Transverse colon (tissue), 4 donors: ENCODE measurements at regions not wholly inside any gene's neighbourhood (a gene's known extent, or its start where the extent isn't known, plus 50 kb on each side); places are given as distances from the start of the nearest gene placed in this dataset.

Experiments
- DNase-seq: peaks from one replicate; pipeline ENCODE4 v3.0.0-alpha.2; 2019
- H3K27ac ChIP-seq, 4 donors: fragments of 200-600 bp; sonication (generic); 2 replicates each; pipeline ENCODE4 v1.5.1; 2016 to 2018; ENCODE audit warnings: inconsistent platforms in 4 of 4
- H3K27me3 ChIP-seq: fragments of 200-600 bp; sonication (generic); 2 replicates; pipeline ENCODE4 v1.5.1; 2017; ENCODE audit warnings: inconsistent platforms
- H3K36me3 ChIP-seq, 4 donors: fragments of 200-600 bp; sonication (generic); 2 replicates each; pipeline ENCODE4 v1.5.1; 2017 to 2019; ENCODE audit warnings: inconsistent platforms in 4 of 4
- H3K4me1 ChIP-seq, 4 donors: fragments of 200-600 bp; sonication (generic); 2 replicates each; pipeline ENCODE4 v1.5.1; 2017 to 2020; ENCODE audit warnings: inconsistent platforms in 4 of 4
- H3K4me3 ChIP-seq, 4 donors: fragments of 200-600 bp; sonication (generic); 1 replicate in 1 of 4; 2 replicates in 3 of 4; pipeline versions ENCODE4 v1.5.1 to v1.6.1; 2017 to 2019; ENCODE audit warnings: inconsistent platforms in 4 of 4
- H3K9me3 ChIP-seq, 2 donors: fragments of 200-600 bp; sonication (generic); 2 replicates each; pipeline ENCODE4 v1.5.1; 2017 to 2019; ENCODE audit warnings: inconsistent platforms in 2 of 2
- EP300 ChIP-seq: sonication (generic); formaldehyde crosslinking; IDR thresholded peaks from one replicate; pipeline ENCODE4 v1.6.1; 2017; ENCODE audit warnings: antibody characterized with exemption, low read depth
- POLR2A ChIP-seq: fragments of 450-650 bp; IDR thresholded peaks from one replicate; pipeline ENCODE4 v1.6.1; 2016; ENCODE audit warnings: antibody characterized with exemption, mild to moderate bottlenecking, moderate library complexity
- POLR2AphosphoS5 ChIP-seq, 3 donors: sonication (generic); formaldehyde crosslinking; IDR thresholded peaks; one replicate each; pipeline ENCODE4 v1.6.1; 2016; ENCODE audit warnings: antibody characterized with exemption in 3 of 3
- whole genome bisulfite sequencing, 2 donors: methylation state at CpG; one replicate each; pipeline ENCODE4 v1.1.5; 2018; ENCODE audit warnings: low coverage in 1 of 2; 5-methylcytosine and 5-hydroxymethylcytosine counted together
- in situ Hi-C, 4 donors: fragments of 200-750 bp; cut with MboI; loops; one replicate each; pipeline versions ENCODE4 v1.15.0 to v1.15.1; 2017; ENCODE audit warnings: low sequenced_read_pairs in 3 of 4, low pct_ligation_motif_present in 1 of 4, low pct_unique_long_range_greater_than_20kb in 1 of 4
- intact Hi-C: fragments of 100-400 bp; cut with DNase I; formaldehyde crosslinking; loops from one replicate; pipeline ENCODE4 v1.15.1; 2023; ENCODE audit warnings: low total_unique reads
- TF ChIP-seq, protein P1 (sequence below), 5 experiments: fragments of 200-600 bp in 3 of 5; fragments of 450-650 bp in 2 of 5; sonication (generic) in 3 of 5; IDR thresholded peaks; 1 replicate in 2 of 5; 2 replicates in 3 of 5; pipeline ENCODE4 v1.5.1; 2016 to 2017; ENCODE audit warnings: antibody characterized with exemption in 5 of 5, inconsistent platforms in 3 of 5, mild to moderate bottlenecking in 2 of 5, moderate library complexity in 1 of 5

DNA sequence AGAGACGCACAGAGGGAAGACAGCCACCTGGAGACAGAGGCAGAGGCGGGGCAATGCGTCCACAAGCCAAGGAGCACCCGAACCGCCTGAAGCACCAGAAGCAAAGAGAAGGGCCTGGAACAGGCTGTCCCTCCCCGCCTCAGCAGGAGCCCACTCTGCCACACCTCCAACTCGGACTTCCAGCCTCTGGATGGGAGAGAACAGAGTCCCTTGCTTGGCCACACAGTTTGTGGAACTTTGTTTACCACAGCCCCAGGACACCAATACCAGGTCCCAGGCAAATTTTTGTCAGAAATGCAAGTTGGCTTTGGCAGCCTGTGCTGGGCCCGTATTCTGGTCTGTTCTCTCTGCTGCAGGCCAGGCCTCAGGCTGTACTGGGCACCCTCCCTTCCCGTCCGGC, 87.5 kb upstream of the RPS6KA2 start:
- intact Hi-C loops (no loop called here), in situ Hi-C loops (no loop called here)
- Histone ChIP-seq H3K27ac (peak overlapping the region in 1 of 4 donors; percentile 37), H3K36me3 (no peaks in the 10 kb centered on the region), H3K4me3 (no peak overlapping the region), H3K9me3 (no peaks in the 10 kb centered on the region), H3K4me1 (no peaks in the 10 kb centered on the region), H3K27me3 (no peaks in the 10 kb centered on the region)
- 96% methylated on average over 10 of the region's 10 CpGs; no CpG with 5 or more reads in 1 of the 2 donors for WGBS, 2 donors
- TF ChIP-seq EP300 (no peak), POLR2AphosphoS5 (IDR thresholded peaks at IDR 0.05) (no peak), POLR2A (no peak)
- TF ChIP-seq, protein P1, sequence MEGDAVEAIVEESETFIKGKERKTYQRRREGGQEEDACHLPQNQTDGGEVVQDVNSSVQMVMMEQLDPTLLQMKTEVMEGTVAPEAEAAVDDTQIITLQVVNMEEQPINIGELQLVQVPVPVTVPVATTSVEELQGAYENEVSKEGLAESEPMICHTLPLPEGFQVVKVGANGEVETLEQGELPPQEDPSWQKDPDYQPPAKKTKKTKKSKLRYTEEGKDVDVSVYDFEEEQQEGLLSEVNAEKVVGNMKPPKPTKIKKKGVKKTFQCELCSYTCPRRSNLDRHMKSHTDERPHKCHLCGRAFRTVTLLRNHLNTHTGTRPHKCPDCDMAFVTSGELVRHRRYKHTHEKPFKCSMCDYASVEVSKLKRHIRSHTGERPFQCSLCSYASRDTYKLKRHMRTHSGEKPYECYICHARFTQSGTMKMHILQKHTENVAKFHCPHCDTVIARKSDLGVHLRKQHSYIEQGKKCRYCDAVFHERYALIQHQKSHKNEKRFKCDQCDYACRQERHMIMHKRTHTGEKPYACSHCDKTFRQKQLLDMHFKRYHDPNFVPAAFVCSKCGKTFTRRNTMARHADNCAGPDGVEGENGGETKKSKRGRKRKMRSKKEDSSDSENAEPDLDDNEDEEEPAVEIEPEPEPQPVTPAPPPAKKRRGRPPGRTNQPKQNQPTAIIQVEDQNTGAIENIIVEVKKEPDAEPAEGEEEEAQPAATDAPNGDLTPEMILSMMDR (IDR thresholded peaks at IDR 0.05), result no peak
- no peak for DNase-seq

DNA sequence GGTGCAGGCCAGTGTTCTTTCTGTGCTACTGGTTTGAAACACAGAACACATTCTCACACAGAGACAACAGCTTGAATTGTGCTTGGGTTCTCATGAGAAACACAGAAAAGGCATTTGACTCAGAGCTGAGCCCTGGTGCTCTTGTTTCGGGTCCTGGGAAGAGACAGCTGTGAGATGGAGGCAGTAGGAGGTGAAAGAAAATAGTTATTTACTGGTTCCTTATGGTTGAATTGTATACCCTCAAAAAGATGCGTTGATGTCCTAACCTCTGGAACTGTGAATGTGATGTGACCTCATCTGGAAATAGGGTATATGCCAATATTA, 87.1 kb upstream of the RPS6KA2 start:
- H3K4me1 ChIP-seq, result no peaks in the 10 kb centered on the region
- WGBS, 2 donors, result 81 to 90% methylated on average over 2 of the region's 2 CpGs
- TF ChIP-seq POLR2A (no peak), EP300 (no peak), POLR2AphosphoS5 (IDR thresholded peaks at IDR 0.05) (no peak)
- TF ChIP-seq, protein P1 (IDR thresholded peaks at IDR 0.05), result no peak
- DNase-seq, result no peak
- H3K36me3 ChIP-seq, result no peaks in the 10 kb centered on the region
- no peak overlapping the region for H3K4me3 ChIP-seq
- intact Hi-C loops, result no loop called here
- no peaks in the 10 kb centered on the region for H3K9me3 ChIP-seq
- in situ Hi-C loops, result no loop called here
- H3K27ac ChIP-seq, result peak overlapping the region in 1 of 4 donors; percentile 37
- H3K27me3 ChIP-seq, result no peaks in the 10 kb centered on the region

DNA sequence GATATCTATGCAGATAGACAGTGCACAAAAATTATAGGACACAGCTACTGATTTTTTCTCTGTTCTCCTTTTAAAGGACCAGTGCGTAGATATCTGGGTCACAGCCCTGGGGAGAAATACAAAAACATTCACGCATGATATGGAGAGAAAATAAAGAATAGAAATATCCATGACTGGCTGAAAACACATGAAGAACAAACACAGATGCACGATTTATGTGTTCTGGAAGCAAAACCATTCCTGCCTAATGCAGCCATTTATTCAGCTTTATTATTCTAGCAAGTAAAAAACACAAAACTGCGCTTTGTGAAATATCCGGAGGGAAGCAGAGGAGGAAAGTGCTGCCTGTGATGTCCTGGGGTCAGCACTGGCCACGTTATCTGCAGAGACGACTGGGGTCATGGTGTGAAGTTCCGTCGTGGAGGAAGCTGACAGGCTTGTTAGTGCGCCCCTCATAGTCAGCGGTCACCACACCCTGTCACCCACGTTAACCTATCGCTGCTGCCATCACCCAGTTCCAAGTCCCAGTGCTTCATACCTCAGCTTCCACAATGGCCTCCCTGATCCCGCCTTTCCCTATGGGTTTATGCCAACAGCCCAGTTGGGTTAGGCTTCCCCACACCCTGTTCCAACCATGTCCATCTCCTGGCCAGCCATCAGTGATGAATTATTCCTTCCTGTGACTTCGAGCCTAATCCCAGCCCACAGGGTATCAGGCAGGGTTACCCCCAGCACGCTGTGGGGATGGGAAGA, 86.6 kb upstream of the RPS6KA2 start:
- H3K4me1 ChIP-seq, result no peaks in the 10 kb centered on the region
- intact Hi-C loops (no loop called here), in situ Hi-C loops (no loop called here)
- no peaks in the 10 kb centered on the region for H3K9me3 ChIP-seq
- H3K27ac ChIP-seq, result peak overlapping the region in 1 of 4 donors; percentile 37
- WGBS, 2 donors, result 74 to 79% methylated on average over 4 to 16 of the region's 16 CpGs
- DNase-seq, result no peak
- H3K36me3 ChIP-seq, result no peaks in the 10 kb centered on the region
- no peak overlapping the region for H3K4me3 ChIP-seq
- TF ChIP-seq POLR2A (no peak), EP300 (no peak)
- no peaks in the 10 kb centered on the region for H3K27me3 ChIP-seq

DNA sequence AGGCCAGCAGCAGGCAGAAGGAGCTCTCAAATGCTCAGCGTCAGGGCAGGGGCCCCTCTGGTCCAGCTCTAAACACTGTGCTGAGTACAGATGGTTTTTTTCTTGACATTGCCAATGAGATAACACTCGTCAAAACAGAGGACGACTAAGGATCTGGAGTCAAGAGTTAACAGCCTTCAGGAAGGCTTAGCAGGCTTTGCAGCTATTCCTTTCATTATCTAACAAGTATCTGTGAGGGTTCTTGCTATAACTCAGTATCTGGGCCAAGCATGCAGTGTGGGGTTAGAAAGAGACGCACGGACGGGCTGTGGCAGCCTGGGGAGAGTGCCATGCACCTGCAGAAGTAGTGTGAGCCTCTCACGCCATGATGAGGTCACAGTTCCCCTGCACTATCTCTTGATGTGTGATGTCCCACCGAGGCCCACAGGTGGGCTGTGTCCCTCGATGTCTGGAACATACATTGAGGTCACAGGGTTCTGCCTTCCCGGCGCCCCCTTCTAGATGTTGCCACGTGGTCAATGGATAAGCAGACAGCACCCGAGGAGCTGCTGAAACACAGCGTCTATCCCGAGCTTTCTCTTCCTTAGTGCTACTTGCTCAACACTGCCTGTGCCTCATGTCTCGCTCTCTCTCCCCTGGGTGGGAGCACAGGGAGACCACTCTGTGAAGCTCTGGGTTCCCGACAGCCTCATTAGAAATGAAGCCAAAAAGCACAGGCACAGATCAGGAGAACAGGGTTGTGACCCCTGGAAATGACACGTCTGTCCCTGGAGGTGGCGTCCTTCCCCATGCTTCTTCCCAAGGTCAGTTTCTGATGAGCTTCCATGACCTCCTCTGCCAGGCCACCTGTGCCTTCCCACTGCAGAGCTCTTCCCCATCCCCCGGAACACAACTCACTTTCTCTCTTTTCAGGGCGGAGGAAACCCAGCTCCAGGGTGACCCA, 85.5 kb upstream of the RPS6KA2 start:
- Histone ChIP-seq H3K9me3 (no peaks in the 10 kb centered on the region), H3K4me3 (no peak overlapping the region), H3K36me3 (no peaks in the 10 kb centered on the region), H3K4me1 (no peaks in the 10 kb centered on the region), H3K27ac (peak overlapping the region in 1 of 4 donors; percentile 30), H3K27me3 (no peaks in the 10 kb centered on the region)
- intact Hi-C loops (no loop called here), in situ Hi-C loops (no loop called here)
- TF ChIP-seq EP300, result no peak
- TF ChIP-seq, protein P1 (IDR thresholded peaks at IDR 0.05), result no peak
- TF ChIP-seq POLR2A, result no peak
- no peak for DNase-seq
- 75 to 89% methylated on average over 4 to 20 of the region's 21 CpGs for WGBS, 2 donors
